Esophagus muscularis mucosa (tissue), 4 donors: ENCODE measurements at regions not wholly inside any gene's neighbourhood (a gene's known extent, or its start where the extent isn't known, plus 50 kb on each side); places are given as distances from the start of the nearest gene placed in this dataset.

Experiments used
- EP300 ChIP-seq: sonication (generic); formaldehyde crosslinking; IDR thresholded peaks from one replicate; pipeline ENCODE4 v1.6.1; 2017; ENCODE audit warnings: antibody characterized with exemption
- POLR2AphosphoS5 ChIP-seq, 2 donors: sonication (generic); formaldehyde crosslinking; IDR thresholded peaks; one replicate each; pipeline ENCODE4 v1.6.1; 2017; ENCODE audit warnings: antibody characterized with exemption in 2 of 2
- TF ChIP-seq, protein P1 (sequence below), 3 experiments: fragments of 200-600 bp in 2 of 3; fragments of 450-650 bp in 1 of 3; sonication (generic) in 2 of 3; IDR thresholded peaks; one replicate each; pipeline ENCODE4 v1.5.1; 2017 to 2019; ENCODE audit warnings: antibody characterized with exemption in 3 of 3, mild to moderate bottlenecking in 2 of 3, moderate library complexity in 1 of 3

DNA sequence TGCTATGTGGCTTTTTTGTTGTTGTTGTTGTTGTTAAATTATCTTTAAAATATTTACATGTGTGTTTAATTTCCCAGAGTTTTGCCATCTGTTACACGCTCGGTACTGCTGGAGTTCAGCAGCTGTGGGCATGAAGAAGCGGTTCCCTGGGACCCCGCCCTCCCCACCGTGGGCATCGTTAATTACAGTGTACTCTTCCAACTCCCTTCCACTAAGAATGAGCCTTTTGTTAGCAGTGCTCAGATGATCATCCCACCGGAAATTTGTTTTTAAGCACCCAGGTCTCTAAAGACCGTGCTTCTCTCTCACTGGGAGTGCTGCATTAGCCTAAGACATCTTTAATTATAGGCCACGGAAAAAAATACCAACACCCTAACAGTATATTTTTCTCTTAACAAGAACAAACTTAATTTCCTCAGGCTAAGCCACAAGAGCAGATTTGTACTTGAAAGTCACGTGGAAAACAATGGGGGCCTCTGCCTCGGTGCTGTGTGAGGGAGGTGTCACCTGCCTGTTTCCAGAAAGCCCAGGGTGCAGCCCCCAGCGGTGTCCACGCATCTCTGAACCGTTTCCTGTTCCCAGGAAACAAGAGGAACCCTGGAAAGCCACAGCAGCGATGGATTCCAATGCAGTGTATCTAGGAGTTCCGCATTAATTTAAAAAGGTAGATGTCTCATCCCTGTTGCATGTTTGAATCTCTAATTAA is 113.3 kb upstream of the FRMD1 start:
- TF ChIP-seq, protein P1, sequence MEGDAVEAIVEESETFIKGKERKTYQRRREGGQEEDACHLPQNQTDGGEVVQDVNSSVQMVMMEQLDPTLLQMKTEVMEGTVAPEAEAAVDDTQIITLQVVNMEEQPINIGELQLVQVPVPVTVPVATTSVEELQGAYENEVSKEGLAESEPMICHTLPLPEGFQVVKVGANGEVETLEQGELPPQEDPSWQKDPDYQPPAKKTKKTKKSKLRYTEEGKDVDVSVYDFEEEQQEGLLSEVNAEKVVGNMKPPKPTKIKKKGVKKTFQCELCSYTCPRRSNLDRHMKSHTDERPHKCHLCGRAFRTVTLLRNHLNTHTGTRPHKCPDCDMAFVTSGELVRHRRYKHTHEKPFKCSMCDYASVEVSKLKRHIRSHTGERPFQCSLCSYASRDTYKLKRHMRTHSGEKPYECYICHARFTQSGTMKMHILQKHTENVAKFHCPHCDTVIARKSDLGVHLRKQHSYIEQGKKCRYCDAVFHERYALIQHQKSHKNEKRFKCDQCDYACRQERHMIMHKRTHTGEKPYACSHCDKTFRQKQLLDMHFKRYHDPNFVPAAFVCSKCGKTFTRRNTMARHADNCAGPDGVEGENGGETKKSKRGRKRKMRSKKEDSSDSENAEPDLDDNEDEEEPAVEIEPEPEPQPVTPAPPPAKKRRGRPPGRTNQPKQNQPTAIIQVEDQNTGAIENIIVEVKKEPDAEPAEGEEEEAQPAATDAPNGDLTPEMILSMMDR (IDR thresholded peaks at IDR 0.05) = no peak
- TF ChIP-seq EP300 (no peak), POLR2AphosphoS5 (IDR thresholded peaks at IDR 0.05) (no peak)
